Ovary (tissue), 3 donors: ENCODE measurements at regions not wholly inside any gene's neighbourhood (a gene's known extent, or its start where the extent isn't known, plus 50 kb on each side); places are given as distances from the start of the nearest gene placed in this dataset.

Experiments used
- CTCF ChIP-seq, 3 donors: fragments of 450-650 bp in 2 of 3; fragments of 200-600 bp in 1 of 3; IDR thresholded peaks; one replicate each; pipeline versions ENCODE4 v1.5.1 to v1.8.0; 2016 to 2022; ENCODE audit warnings: antibody characterized with exemption in 3 of 3, mild to moderate bottlenecking in 1 of 3
- EP300 ChIP-seq: sonication (generic); formaldehyde crosslinking; IDR thresholded peaks from one replicate; pipeline ENCODE4 v1.6.1; 2017; ENCODE audit warnings: antibody characterized with exemption
- POLR2A ChIP-seq: fragments of 450-650 bp; IDR thresholded peaks from one replicate; pipeline ENCODE4 v1.6.1; 2017; ENCODE audit warnings: antibody characterized with exemption, mild to moderate bottlenecking, moderate library complexity
- donor health status: DM: no; HTN: no; CAD: no.

- TF ChIP-seq CTCF (IDR thresholded peaks at IDR 0.05) (no peak), POLR2A (no peak), EP300 (no peak)
Observed at GRCh38 chr20:56173438-56173837, 75.1 kb upstream of the MC3R start.
